A204.1 (cell line): ENCODE measurements at regions not wholly inside any gene's neighbourhood (a gene's known extent, or its start where the extent isn't known, plus 50 kb on each side); places are given as distances from the start of the nearest gene placed in this dataset.
A peak's percentile ranks its signal among the peaks of the same experiment; 100 is the strongest.

ENCODE experiments used
- FAIRE-seq: peaks from 2 replicates; lab custom pipeline; 2012; peaks lifted over from hg19 to GRCh38; lab: Jason Lieb, UNC

- FAIRE-seq = no peak
Measured at GRCh38 chr3:28104896-28105534, 136.4 kb upstream of the CMC1 start.

GRCh38 chr3:28109829-28110228 lies 131.6 kb upstream of the CMC1 start:
- FAIRE-seq = no peak

GRCh38 chr3:28110869-28111268 lies 130.6 kb upstream of the CMC1 start:
- FAIRE-seq = no peak

- FAIRE-seq = no peak
Measured at GRCh38 chr3:28114893-28115292, 126.5 kb upstream of the CMC1 start.

GRCh38 chr3:28115316-28115715 lies 126.1 kb upstream of the CMC1 start:
- FAIRE-seq = no peak

- FAIRE-seq = no peak
Measured at GRCh38 chr3:28117598-28117997, 123.8 kb upstream of the CMC1 start.

GRCh38 chr3:28118087-28118486 lies 123.3 kb upstream of the CMC1 start:
- FAIRE-seq = no peak

GRCh38 chr3:28122227-28122626 lies 119.2 kb upstream of the CMC1 start:
- FAIRE-seq = no peak

GRCh38 chr3:28124882-28125281 lies 116.5 kb upstream of the CMC1 start:
- FAIRE-seq = no peak

- no peak for FAIRE-seq
Measured at GRCh38 chr3:28125342-28125741, 116.1 kb upstream of the CMC1 start.

- FAIRE-seq = no peak
Measured at GRCh38 chr3:28130836-28131235, 110.6 kb upstream of the CMC1 start.

- FAIRE-seq = no peak
Measured at GRCh38 chr3:28132941-28133340, 108.5 kb upstream of the CMC1 start.

GRCh38 chr3:28134198-28134597 lies 107.2 kb upstream of the CMC1 start:
- no peak for FAIRE-seq

- FAIRE-seq = no peak
Measured at GRCh38 chr3:28134792-28135375, 106.5 kb upstream of the CMC1 start.

GRCh38 chr3:28136607-28137216 lies 104.7 kb upstream of the CMC1 start:
- FAIRE-seq = no peak

GRCh38 chr3:28138043-28138610 lies 103.3 kb upstream of the CMC1 start:
- no peak for FAIRE-seq

- FAIRE-seq = no peak
Measured at GRCh38 chr3:28139288-28139687, 102.1 kb upstream of the CMC1 start.

GRCh38 chr3:28139967-28140634 lies 101.3 kb upstream of the CMC1 start:
- no peak for FAIRE-seq

- no peak for FAIRE-seq
Measured at GRCh38 chr3:28140664-28141063, 100.8 kb upstream of the CMC1 start.

- FAIRE-seq = no peak
Measured at GRCh38 chr3:28149960-28150359, 91.5 kb upstream of the CMC1 start.

GRCh38 chr3:28150465-28151206 lies 90.8 kb upstream of the CMC1 start:
- peak; percentile 19 for FAIRE-seq

GRCh38 chr3:28151207-28151550 lies 90.2 kb upstream of the CMC1 start:
- no peak for FAIRE-seq
